IMR-90 (cell line): ENCODE measurements at regions not wholly inside any gene's neighbourhood (a gene's known extent, or its start where the extent isn't known, plus 50 kb on each side); places are given as distances from the start of the nearest gene placed in this dataset.

Experiments
- ATAC-seq: fragments of 200-7000 bp; cut with Tn5 transposase; 2 replicates; pipeline ENCODE4 v1.9.1; 2020; ENCODE audit warnings: low read depth, mild to moderate bottlenecking, moderate library complexity
- BruUV-seq: library from RNA; stranded (reverse); fragments of 400-500 nt; replicated peaks from 2 replicates; lab custom pipeline; 2021; lab: Mats Ljungman, UMichigan
- CTCF ChIA-PET: fragments of 300-600 bp; formaldehyde crosslinking; extraction: SDS; loops from one replicate; lab custom pipeline; 2021; ENCODE audit warnings: antibody characterized with exemption; lab: Yijun Ruan, JAX
- POLR2A ChIA-PET: fragments of 300-600 bp; sonication (Branson Sonifier 250); formaldehyde crosslinking; loops from one replicate; lab custom pipeline; 2022; ENCODE audit warnings: antibody characterized with exemption; ENCODE audit not compliant: unreplicated experiment; lab: Charles Lee
- DNase-seq: peaks from one replicate; pipeline ENCODE4 v3.0.0; 2013
- H2AFZ ChIP-seq: replicated peaks from 2 replicates; pipeline ENCODE3; 2013; ENCODE audit warnings: low read length, mild to moderate bottlenecking; ENCODE audit not compliant: poor library complexity
- H2AK5ac ChIP-seq: 2 replicates; pipeline ENCODE4 v1.6.1; 2013; ENCODE audit warnings: low read depth, low read length, inconsistent platforms
- H2AK9ac ChIP-seq: replicated peaks from 2 replicates; pipeline ENCODE3; 2013; ENCODE audit warnings: mild to moderate bottlenecking, low read depth, low read length, moderate library complexity; ENCODE audit not compliant: poor library complexity
- H2BK120ac ChIP-seq: 2 replicates; pipeline ENCODE4 v1.6.1; 2013; ENCODE audit warnings: low read depth, low read length, inconsistent platforms
- H2BK15ac ChIP-seq: 3 replicates; pipeline ENCODE4 v1.6.1; 2013; ENCODE audit warnings: low read depth, low read length, inconsistent platforms
- H2BK20ac ChIP-seq: 2 replicates; pipeline ENCODE4 v1.6.1; 2013; ENCODE audit warnings: low read depth, mild to moderate bottlenecking, inconsistent platforms, low read length, moderate library complexity
- H2BK5ac ChIP-seq: 2 replicates; pipeline ENCODE4 v1.6.1; 2013; ENCODE audit warnings: mild to moderate bottlenecking, low read depth, low read length, inconsistent platforms; ENCODE audit not compliant: poor library complexity, severe bottlenecking
- H3K14ac ChIP-seq: replicated peaks from 2 replicates; pipeline ENCODE4 v1.6.1; 2013; ENCODE audit warnings: low read depth, low read length, inconsistent platforms
- H3K18ac ChIP-seq: 2 replicates; pipeline ENCODE4 v1.6.1; 2013; ENCODE audit warnings: low read depth, low read length, control low read depth
- H3K23ac ChIP-seq: 2 replicates; pipeline ENCODE4 v1.6.1; 2013; ENCODE audit warnings: low read depth, low read length, inconsistent platforms
- H3K27ac ChIP-seq: 2 replicates; pipeline ENCODE4 v1.5.1; 2013; ENCODE audit warnings: mild to moderate bottlenecking, control low read depth, low read length; ENCODE audit not compliant: insufficient read depth
- H3K27me3 ChIP-seq: 2 replicates; pipeline ENCODE4 v1.6.1; 2013; ENCODE audit warnings: low read length; ENCODE audit not compliant: control insufficient read depth, insufficient read depth
- H3K36me3 ChIP-seq: 2 replicates; pipeline ENCODE4 v1.6.1; 2013; ENCODE audit warnings: low read length, mixed read lengths; ENCODE audit not compliant: control insufficient read depth, insufficient read depth
- H3K4ac ChIP-seq: 2 replicates; pipeline ENCODE4 v1.6.1; 2013; ENCODE audit warnings: low read depth, low read length, inconsistent platforms
- H3K4me1 ChIP-seq: 2 replicates; pipeline ENCODE4 v1.6.1; 2013; ENCODE audit warnings: low read length, mixed read lengths; ENCODE audit not compliant: control insufficient read depth, insufficient read depth
- H3K4me2 ChIP-seq: 2 replicates; pipeline ENCODE4 v1.6.1; 2013; ENCODE audit warnings: low read depth, mild to moderate bottlenecking, control low read depth, low read length, moderate library complexity
- H3K4me3 ChIP-seq: 2 replicates; pipeline ENCODE4 v1.5.1; 2013; ENCODE audit warnings: low read depth, mild to moderate bottlenecking, control low read depth, low read length, moderate library complexity; ENCODE audit not compliant: insufficient read depth
- H3K56ac ChIP-seq: 2 replicates; pipeline ENCODE4 v1.6.1; 2013; ENCODE audit warnings: low read length, inconsistent platforms; ENCODE audit not compliant: insufficient read depth; ENCODE audit errors: extremely low read depth
- H3K79me1 ChIP-seq, 2 experiments: 2 replicates each; pipeline ENCODE4 v1.6.1; 2013; ENCODE audit warnings: low read length in 2 of 2, inconsistent platforms in 1 of 2, low read depth in 1 of 2
- H3K9ac ChIP-seq: 2 replicates; pipeline ENCODE4 v1.6.1; 2013; ENCODE audit warnings: low read depth, low read length, control low read depth
- H3K9me1 ChIP-seq: 2 replicates; pipeline ENCODE4 v1.6.1; 2013; ENCODE audit warnings: low read length, inconsistent platforms; ENCODE audit not compliant: insufficient read depth
- H3K9me3 ChIP-seq: 2 replicates; pipeline ENCODE4 v1.6.1; 2013; ENCODE audit warnings: low read length; ENCODE audit not compliant: control insufficient read depth, insufficient read depth
- H4K20me1 ChIP-seq: 2 replicates; pipeline ENCODE4 v1.6.1; 2013; ENCODE audit warnings: low read length, inconsistent platforms; ENCODE audit not compliant: insufficient read depth
- H4K5ac ChIP-seq: 2 replicates; pipeline ENCODE4 v1.6.1; 2013; ENCODE audit warnings: mild to moderate bottlenecking, low read depth, low read length, control low read depth
- H4K8ac ChIP-seq, 2 experiments: 2 replicates each; pipeline ENCODE4 v1.6.1; 2013; ENCODE audit warnings: low read depth in 2 of 2, low read length in 2 of 2, control low read depth in 1 of 2, inconsistent platforms in 1 of 2
- H4K91ac ChIP-seq: 2 replicates; pipeline ENCODE4 v1.6.1; 2013; ENCODE audit warnings: low read depth, low read length, inconsistent platforms; ENCODE audit not compliant: insufficient read depth
- CEBPB ChIP-seq: IDR thresholded peaks from 2 replicates; pipeline ENCODE4 v1.6.1; 2012; ENCODE audit warnings: low read depth, low read length, improper control_type of control experiment
- CHD1 ChIP-seq: IDR thresholded peaks from 2 replicates; pipeline ENCODE4 v1.6.1; 2012; ENCODE audit warnings: low read depth, low read length, improper control_type of control experiment
- CTCF ChIP-seq: conservative IDR thresholded peaks from 2 replicates; pipeline ENCODE4 v1.5.1; 2012; ENCODE audit warnings: mild to moderate bottlenecking, low read depth, low read length, improper control_type of control experiment
- FOS ChIP-seq: fragments of 150-350 bp; IDR thresholded peaks from 2 replicates; pipeline ENCODE4 v1.6.1; 2016; ENCODE audit warnings: low read depth, low read length
- MAFK ChIP-seq: IDR thresholded peaks from 2 replicates; pipeline ENCODE4 v1.6.1; 2012; ENCODE audit warnings: low read depth, low read length, improper control_type of control experiment
- MAZ ChIP-seq: IDR thresholded peaks from 2 replicates; pipeline ENCODE4 v1.6.1; 2012; ENCODE audit warnings: low read depth, mild to moderate bottlenecking, low read length, improper control_type of control experiment, moderate library complexity, borderline replicate concordance
- MXI1 ChIP-seq: IDR thresholded peaks from 2 replicates; pipeline ENCODE4 v1.6.1; 2012; ENCODE audit warnings: low read depth, mild to moderate bottlenecking, low read length, moderate library complexity, borderline replicate concordance
- NFE2L2 ChIP-seq: fragments of 150-350 bp; IDR thresholded peaks from 2 replicates; pipeline ENCODE4 v1.6.1; 2016; ENCODE audit warnings: low read depth, mild to moderate bottlenecking, low read length
- POLR2A ChIP-seq: IDR thresholded peaks from 2 replicates; pipeline ENCODE4 v1.6.1; 2012; ENCODE audit warnings: mild to moderate bottlenecking, low read depth, low read length
- RCOR1 ChIP-seq: IDR thresholded peaks from 2 replicates; pipeline ENCODE4 v1.6.1; 2012; ENCODE audit warnings: mild to moderate bottlenecking, low read length, improper control_type of control experiment; ENCODE audit not compliant: insufficient replicate concordance
- RFX5 ChIP-seq: IDR thresholded peaks from 2 replicates; pipeline ENCODE4 v1.8.0; 2012; ENCODE audit warnings: low read depth, mild to moderate bottlenecking, low read length, moderate library complexity
- SMC3 ChIP-seq: fragments of 150-350 bp; IDR thresholded peaks from 2 replicates; pipeline ENCODE4 v1.6.1; 2016; ENCODE audit warnings: low read depth, mild to moderate bottlenecking, antibody characterized with exemption, low read length, moderate library complexity
- WGBS, 2 experiments: methylation state at CpG; one replicate each; pipeline versions ENCODE4 v1.1.5 to v1.1.7; 2013; ENCODE audit warnings: missing lambda C conversion rate in 2 of 2; ENCODE audit not compliant: insufficient read length in 1 of 2; ENCODE audit errors: extremely low coverage in 2 of 2; 5-methylcytosine and 5-hydroxymethylcytosine counted together
- dilution Hi-C: fragments of 300-500 bp; cut with HindIII; formaldehyde crosslinking; loops from one replicate; pipeline ENCODE4 v1.14.3; 2018; ENCODE audit warnings: low sequenced_read_pairs; ENCODE audit not compliant: unreplicated experiment
- in situ Hi-C: fragments of 300-500 bp; cut with MboI; formaldehyde crosslinking; loops from 3 replicates; pipeline ENCODE4 v1.14.3; 2019; ENCODE audit warnings: low sequenced_read_pairs, inconsistent platforms, mixed read lengths
- intact Hi-C: fragments of 100-400 bp; cut with micrococcal nuclease; formaldehyde crosslinking; loops from 2 replicates; pipeline ENCODE4 v1.10.0; 2022

DNA sequence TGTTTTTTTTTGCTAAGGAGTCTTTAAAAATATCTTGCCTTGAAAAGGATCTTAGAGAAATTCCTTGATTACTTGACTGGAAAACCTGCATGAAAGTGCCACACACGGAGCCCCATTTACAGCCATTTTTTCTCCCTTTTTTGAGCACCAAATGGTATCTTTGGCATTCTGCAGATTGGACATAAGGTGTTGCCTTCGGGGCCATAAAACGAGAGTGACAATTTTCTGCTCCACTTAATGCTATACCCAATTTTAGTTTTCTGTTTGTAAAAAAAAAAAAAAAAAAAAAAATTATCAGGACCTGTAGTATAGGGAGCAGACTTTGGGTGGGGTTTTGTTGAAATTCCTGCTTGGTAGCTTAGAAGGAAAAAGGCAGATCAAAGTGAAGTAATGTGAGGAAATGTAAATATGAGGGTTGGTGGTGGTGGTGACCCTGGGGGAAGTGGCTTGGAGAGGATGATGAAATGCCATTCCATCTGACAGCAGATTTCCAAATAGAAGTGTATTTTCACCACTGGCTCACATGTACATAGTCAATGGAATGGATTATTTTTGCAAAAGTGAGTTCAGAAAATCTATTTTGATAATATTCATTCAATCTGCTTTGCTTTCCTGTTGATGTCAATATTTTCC lies 212.1 kb upstream of the SOX4 start:
- Histone ChIP-seq H3K27ac (no peak overlapping the region), H2AK5ac (no peak overlapping the region), H2BK20ac (no peak overlapping the region), H3K36me3 (no peaks in the 10 kb centered on the region), H4K8ac (no peak overlapping the region), H3K9ac (no peak overlapping the region), H3K4me2 (no peak overlapping the region), H3K4ac (no peak overlapping the region), H3K9me1 (no peaks in the 10 kb centered on the region), H3K14ac (no peak overlapping the region), H3K18ac (no peak overlapping the region), H2BK15ac (no peak overlapping the region), H4K20me1 (no peaks in the 10 kb centered on the region), H3K9me3 (no peaks in the 10 kb centered on the region), H2BK120ac (no peak overlapping the region), H2BK5ac (no peak overlapping the region), H4K5ac (no peak overlapping the region), H3K56ac (no peak overlapping the region), H4K91ac (no peak overlapping the region), H2AK9ac (no peak overlapping the region), H3K79me1 (no peaks in the 10 kb centered on the region), H3K23ac (no peak overlapping the region), H2AFZ (no peak overlapping the region), H3K4me3 (no peak overlapping the region), H3K4me1 (no peaks in the 10 kb centered on the region), H3K27me3 (no peaks in the 10 kb centered on the region)
- dilution Hi-C loops (no loop called here), in situ Hi-C loops (no loop called here), intact Hi-C loops (no loop called here)
- POLR2A ChIA-PET, result no interaction called here
- WGBS, 2 experiments, result no CpG with 5 or more reads among the region's 3 CpGs
- BruUV-seq, result no TSS peak
- ATAC-seq (no peak), DNase-seq (no peak)
- no peak for TF ChIP-seq MAFK
- no peak for TF ChIP-seq RFX5
- no peak for TF ChIP-seq NFE2L2
- no peak for TF ChIP-seq CHD1
- TF ChIP-seq FOS, result no peak
- TF ChIP-seq MXI1, result no peak
- TF ChIP-seq CEBPB, result no peak
- TF ChIP-seq MAZ, result no peak
- TF ChIP-seq RCOR1, result no peak
- no peak for TF ChIP-seq POLR2A
- no peak for TF ChIP-seq CTCF
- TF ChIP-seq SMC3, result no peak
- CTCF ChIA-PET, result no interaction called here
